ENCODE measurements at regions not wholly inside any gene's neighbourhood (a gene's known extent, or its start where the extent isn't known, plus 50 kb on each side); places are given as distances from the start of the nearest gene placed in this dataset.
"Not testable (repeated sequence)": the region's sequence is repeated elsewhere in the genome, so short reads cannot be mapped to it uniquely, and the experiment has no call there.

- Histone ChIP-seq H3K4me3 (ENCODE audit: low read depth, low read length) (no peak overlapping the region), H3K9me3 (no peaks in the 10 kb centered on the region), H3K27me3 (no peaks in the 10 kb centered on the region), H3K4me1 (no peaks in the 10 kb centered on the region), H3K36me3 (no peaks in the 10 kb centered on the region)
- DNase-seq = no peak
- no peak for TF ChIP-seq CTCF (IDR thresholded peaks at IDR 0.05; ENCODE audit: low read depth, low read length)
Observed at GRCh38 chr7:17407229-17407628, 108.8 kb downstream of the AHR start.

GRCh38 chr7:17408245-17408903 lies 109.9 kb downstream of the AHR start:
- H3K9me3 ChIP-seq = no peaks in the 10 kb centered on the region
- H3K4me3 ChIP-seq (ENCODE audit: low read depth, low read length) = no peak overlapping the region
- H3K36me3 ChIP-seq = no peaks in the 10 kb centered on the region
- H3K27me3 ChIP-seq = no peaks in the 10 kb centered on the region
- no peak for TF ChIP-seq CTCF (IDR thresholded peaks at IDR 0.05; ENCODE audit: low read depth, low read length)
- no peak for DNase-seq
- H3K4me1 ChIP-seq = no peaks in the 10 kb centered on the region

GRCh38 chr7:17408904-17409290 lies 110.4 kb downstream of the AHR start:
- H3K4me3 ChIP-seq (ENCODE audit: low read depth, low read length) = no peak overlapping the region
- no peaks in the 10 kb centered on the region for H3K4me1 ChIP-seq
- DNase-seq = no peak
- TF ChIP-seq CTCF (IDR thresholded peaks at IDR 0.05; ENCODE audit: low read depth, low read length) = no peak
- no peaks in the 10 kb centered on the region for H3K9me3 ChIP-seq
- no peaks in the 10 kb centered on the region for H3K27me3 ChIP-seq
- no peaks in the 10 kb centered on the region for H3K36me3 ChIP-seq

GRCh38 chr7:17411922-17412321 lies 113.5 kb downstream of the AHR start:
- H3K4me1 ChIP-seq = no peaks in the 10 kb centered on the region
- no peak for DNase-seq
- H3K27me3 ChIP-seq = no peaks in the 10 kb centered on the region
- no peaks in the 10 kb centered on the region for H3K36me3 ChIP-seq
- no peaks in the 10 kb centered on the region for H3K9me3 ChIP-seq
- no peak for TF ChIP-seq CTCF (IDR thresholded peaks at IDR 0.05; ENCODE audit: low read depth, low read length)
- no peak overlapping the region for H3K4me3 ChIP-seq (ENCODE audit: low read depth, low read length)

- Histone ChIP-seq H3K27me3 (no peaks in the 10 kb centered on the region), H3K4me3 (ENCODE audit: low read depth, low read length) (no peak overlapping the region), H3K4me1 (no peaks in the 10 kb centered on the region), H3K36me3 (no peaks in the 10 kb centered on the region), H3K9me3 (no peaks in the 10 kb centered on the region)
- TF ChIP-seq CTCF (IDR thresholded peaks at IDR 0.05; ENCODE audit: low read depth, low read length) = no peak
- DNase-seq = no peak
Observed at GRCh38 chr7:17412883-17413282, 114.4 kb downstream of the AHR start.

- Histone ChIP-seq H3K27me3 (no peaks in the 10 kb centered on the region), H3K36me3 (no peaks in the 10 kb centered on the region), H3K9me3 (no peaks in the 10 kb centered on the region), H3K4me3 (ENCODE audit: low read depth, low read length) (no peak overlapping the region), H3K4me1 (no peaks in the 10 kb centered on the region)
- no peak for DNase-seq
- no peak for TF ChIP-seq CTCF (IDR thresholded peaks at IDR 0.05; ENCODE audit: low read depth, low read length)
Observed at GRCh38 chr7:17415955-17416354, 117.5 kb downstream of the AHR start.

- not testable (repeated sequence) for H3K36me3 ChIP-seq; H3K9me3 ChIP-seq; H3K4me1 ChIP-seq; H3K4me3 ChIP-seq (ENCODE audit: low read depth, low read length); DNase-seq; H3K27me3 ChIP-seq
Observed at GRCh38 chr7:17420308-17421015, 122.0 kb downstream of the AHR start.
